ENCODE measurements at regions not wholly inside any gene's neighbourhood (a gene's known extent, or its start where the extent isn't known, plus 50 kb on each side); places are given as distances from the start of the nearest gene placed in this dataset.

- DNase-seq (ENCODE audit: low read depth, low spot score) = no peak
- TF ChIP-seq CTCF (IDR thresholded peaks at IDR 0.05; ENCODE audit: low read depth, low read length) = no peak
- ChIA-PET POLR2A (no interaction called here), CTCF (interaction anchor here (2.1 kb wide), 1 partner anchor 108 kb away, joined by 7 read pairs; no protein-coding TSS in a partner anchor)
- H3K27me3 ChIP-seq (ENCODE audit: control insufficient read depth, insufficient read depth, low read length) = no peaks in the 10 kb centered on the region
- H3K9me3 ChIP-seq (ENCODE audit: control insufficient read depth, insufficient read depth, low read length) = no peaks in the 10 kb centered on the region
- no peak overlapping the region for H3K27ac ChIP-seq (ENCODE audit: low read depth, low read length)
- H3K4me3 ChIP-seq (ENCODE audit: low read depth, low read length) = no peak overlapping the region
Measured at GRCh38 chr6:4318321-4318720, 182.9 kb upstream of the ECI2 start.

GRCh38 chr6:4316867-4317400, 181.6 kb upstream of the ECI2 start:
- ChIA-PET POLR2A (no interaction called here), CTCF (interaction anchor here (1.2 to 2.1 kb wide), 3 partner anchors 63 to 713 kb away, joined by 3 to 7 read pairs (median 5); no protein-coding TSS in a partner anchor)
- Histone ChIP-seq H3K9me3 (ENCODE audit: control insufficient read depth, insufficient read depth, low read length) (no peaks in the 10 kb centered on the region), H3K27ac (ENCODE audit: low read depth, low read length) (peak overlapping the region; percentile 58), H3K4me3 (ENCODE audit: low read depth, low read length) (no peak overlapping the region), H3K27me3 (ENCODE audit: control insufficient read depth, insufficient read depth, low read length) (no peaks in the 10 kb centered on the region)
- no peak for TF ChIP-seq CTCF (IDR thresholded peaks at IDR 0.05; ENCODE audit: low read depth, low read length)
- DNase-seq (ENCODE audit: low read depth, low spot score) = peak; percentile 23

- H3K9me3 ChIP-seq (ENCODE audit: control insufficient read depth, insufficient read depth, low read length) = no peaks in the 10 kb centered on the region
- no peak for TF ChIP-seq CTCF (IDR thresholded peaks at IDR 0.05; ENCODE audit: low read depth, low read length)
- H3K27ac ChIP-seq (ENCODE audit: low read depth, low read length) = no peak overlapping the region
- H3K27me3 ChIP-seq (ENCODE audit: control insufficient read depth, insufficient read depth, low read length) = no peaks in the 10 kb centered on the region
- DNase-seq (ENCODE audit: low read depth, low spot score) = no peak
- H3K4me3 ChIP-seq (ENCODE audit: low read depth, low read length) = no peak overlapping the region
- POLR2A ChIA-PET = no interaction called here
- CTCF ChIA-PET = interaction anchor here (0.9 to 1.1 kb wide), 4 partner anchors 328 to 716 kb away, joined by 3 to 6 read pairs (median 4); no protein-coding TSS in a partner anchor
Measured at GRCh38 chr6:4314201-4314707, 178.9 kb upstream of the ECI2 start.

GRCh38 chr6:4313044-4313686, 177.8 kb upstream of the ECI2 start:
- H3K27ac ChIP-seq (ENCODE audit: low read depth, low read length) = peak overlapping the region; percentile 40
- ChIA-PET CTCF (interaction anchor here (0.5 to 1.1 kb wide), 16 partner anchors 10 to 804 kb away, joined by 3 to 6 read pairs (median 3); no protein-coding TSS in a partner anchor), POLR2A (interaction anchor here (0.5 kb wide), 1 partner anchor 23 kb away, joined by 3 read pairs; no protein-coding TSS in a partner anchor)
- no peaks in the 10 kb centered on the region for H3K9me3 ChIP-seq (ENCODE audit: control insufficient read depth, insufficient read depth, low read length)
- no peak overlapping the region; the same call in 1 of the 2 replicates for H3K4me3 ChIP-seq (ENCODE audit: low read depth, low read length)
- H3K27me3 ChIP-seq (ENCODE audit: control insufficient read depth, insufficient read depth, low read length) = no peaks in the 10 kb centered on the region
- DNase-seq (ENCODE audit: low read depth, low spot score) = peak; percentile 55
- TF ChIP-seq CTCF (IDR thresholded peaks at IDR 0.05; ENCODE audit: low read depth, low read length) = peak; percentile 67
